Inflammatory macrophage treated with lipopolysaccharide for 1 hour (primary cell): ENCODE measurements at regions not wholly inside any gene's neighbourhood (a gene's known extent, or its start where the extent isn't known, plus 50 kb on each side); places are given as distances from the start of the nearest gene placed in this dataset.
A peak's percentile ranks its signal among the peaks of the same experiment; 100 is the strongest.

Experiments
- DNase-seq, 2 donors: peaks; one replicate each; pipeline ENCODE4 v3.0.0-alpha.2; 2020 to 2022

- DNase-seq, result no peak
Measured at GRCh38 chr18:76679945-76680344, 142.4 kb upstream of the ZNF236 start.

GRCh38 chr18:76679259-76679658 lies 143.1 kb upstream of the ZNF236 start:
- DNase-seq, result no peak

GRCh38 chr18:76678248-76678647 lies 144.1 kb upstream of the ZNF236 start:
- DNase-seq, result no peak

GRCh38 chr18:76674596-76674995 lies 147.8 kb upstream of the ZNF236 start:
- DNase-seq, result no peak

GRCh38 chr18:76673281-76674185 lies 148.8 kb upstream of the ZNF236 start:
- no peak for DNase-seq

GRCh38 chr18:76672627-76673026 lies 149.7 kb upstream of the ZNF236 start:
- no peak for DNase-seq

GRCh38 chr18:76670564-76671288 lies 151.6 kb upstream of the ZNF236 start:
- no peak for DNase-seq

GRCh38 chr18:76668546-76668945 lies 153.8 kb upstream of the ZNF236 start:
- no peak for DNase-seq

- DNase-seq, result no peak
Measured at GRCh38 chr18:76668119-76668518, 154.2 kb upstream of the ZNF236 start.

GRCh38 chr18:76667603-76668002 lies 154.8 kb upstream of the ZNF236 start:
- no peak for DNase-seq

- DNase-seq, result no peak
Measured at GRCh38 chr18:76662626-76663025, 159.7 kb upstream of the ZNF236 start.

- DNase-seq, result no peak
Measured at GRCh38 chr18:76660571-76661192, 161.7 kb upstream of the ZNF236 start.

- DNase-seq, result peak in 1 of 2 donors; percentile 8
Measured at GRCh38 chr18:76658627-76659026, 163.6 kb upstream of the ZNF516 start.

- no peak for DNase-seq
Measured at GRCh38 chr18:76657911-76658470, 162.9 kb upstream of the ZNF516 start.

- no peak for DNase-seq
Measured at GRCh38 chr18:76656925-76657827, 162.1 kb upstream of the ZNF516 start.

GRCh38 chr18:76654577-76654976 lies 159.5 kb upstream of the ZNF516 start:
- no peak for DNase-seq

- no peak for DNase-seq
Measured at GRCh38 chr18:76647322-76647721, 152.3 kb upstream of the ZNF516 start.

GRCh38 chr18:76644580-76644979 lies 149.5 kb upstream of the ZNF516 start:
- no peak for DNase-seq

- no peak for DNase-seq
Measured at GRCh38 chr18:76643996-76644395, 149.0 kb upstream of the ZNF516 start.

GRCh38 chr18:76643199-76643598 lies 148.2 kb upstream of the ZNF516 start:
- no peak for DNase-seq

- DNase-seq, result no peak
Measured at GRCh38 chr18:76640438-76640837, 145.4 kb upstream of the ZNF516 start.

GRCh38 chr18:76634564-76634963 lies 139.5 kb upstream of the ZNF516 start:
- no peak for DNase-seq
